CD4-positive, alpha-beta T cell treated with Interferon alpha-2 for 1 hour (primary cell): ENCODE measurements at regions not wholly inside any gene's neighbourhood (a gene's known extent, or its start where the extent isn't known, plus 50 kb on each side); places are given as distances from the start of the nearest gene placed in this dataset.
"Not testable (repeated sequence)": the region's sequence is repeated elsewhere in the genome, so short reads cannot be mapped to it uniquely, and the experiment has no call there.

Experiments used
- DNase-seq, 2 donors: peaks; one replicate each; pipeline ENCODE4 v3.0.0-alpha.2; 2020 to 2022

DNA sequence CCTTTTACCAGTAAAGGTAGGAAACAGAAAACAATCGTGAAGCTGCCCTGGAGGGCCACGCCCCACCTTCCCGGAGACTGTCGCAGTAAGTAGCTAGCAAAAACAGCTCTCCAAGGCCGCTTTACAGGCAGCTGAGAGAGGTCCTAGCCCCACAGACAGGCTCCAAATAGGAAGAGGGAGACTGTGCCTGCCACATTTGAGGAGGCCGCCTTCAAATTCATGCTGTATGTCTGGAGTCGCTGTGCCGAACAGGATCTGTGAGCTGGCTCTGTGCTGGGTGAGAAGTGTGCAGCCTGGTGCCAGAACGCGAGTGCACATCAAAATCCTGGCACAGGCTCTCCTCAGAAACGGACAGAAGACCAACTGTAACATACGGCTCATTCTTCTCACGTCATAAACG, 582.2 kb downstream of the CETN3 start:
- DNase-seq: no peak

DNA sequence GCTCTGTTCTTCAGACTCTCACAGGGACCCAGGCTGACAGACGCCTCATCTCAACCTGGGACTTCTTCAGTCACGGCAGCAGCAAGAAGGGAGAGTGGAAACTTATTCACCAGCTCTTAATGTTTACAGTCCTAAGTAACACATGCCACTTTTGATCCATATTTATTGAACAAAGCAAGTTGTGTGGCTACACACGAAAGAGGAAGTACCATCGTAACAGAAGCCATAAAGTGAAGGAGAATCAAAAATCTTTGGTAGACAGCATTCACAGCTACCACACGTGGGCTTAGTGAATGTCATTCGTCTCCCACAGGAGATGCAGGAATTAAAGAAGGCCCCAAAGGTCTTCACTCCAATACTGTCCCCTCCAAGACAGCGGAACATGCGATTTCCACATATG, 582.6 kb downstream of the CETN3 start:
- no peak for DNase-seq

DNA sequence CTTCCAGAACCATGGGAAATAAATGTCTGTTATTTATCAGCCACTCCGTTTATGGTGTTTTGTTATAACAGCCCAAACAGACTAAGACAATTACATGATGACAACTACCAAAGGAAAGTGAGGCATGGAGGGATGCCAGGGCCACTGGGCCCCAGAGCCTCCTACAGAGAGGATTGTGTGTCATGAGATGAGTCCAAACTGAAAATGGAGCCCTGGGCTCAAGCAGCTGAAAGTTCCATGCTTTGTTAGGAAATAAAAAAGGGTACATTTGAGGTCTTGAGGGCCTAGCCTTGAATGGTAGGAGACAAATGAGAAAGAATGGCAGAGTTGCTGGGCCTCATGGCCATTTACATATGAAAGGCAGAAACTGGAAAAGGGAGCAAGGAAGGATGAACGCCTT, 586.5 kb downstream of the CETN3 start:
- DNase-seq: no peak

DNA sequence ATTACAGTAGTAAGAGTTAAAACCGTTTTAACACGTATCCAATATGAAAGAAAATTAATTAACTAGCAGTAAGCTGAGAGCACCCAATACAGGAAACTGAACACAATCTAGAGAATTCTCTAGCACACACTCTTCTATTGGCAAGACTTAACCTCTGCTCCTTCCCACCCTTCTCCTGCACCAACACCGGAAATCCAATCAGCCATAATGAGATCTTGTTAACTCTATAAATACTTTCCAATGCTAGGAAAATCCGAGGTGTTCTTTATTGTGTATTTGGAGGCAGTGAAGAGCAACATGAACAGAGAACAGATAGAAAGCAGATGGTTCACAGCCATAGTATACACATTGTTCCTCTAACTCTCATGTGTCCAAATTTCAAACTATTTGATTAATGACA, 591.7 kb downstream of the CETN3 start:
- no peak for DNase-seq

DNA sequence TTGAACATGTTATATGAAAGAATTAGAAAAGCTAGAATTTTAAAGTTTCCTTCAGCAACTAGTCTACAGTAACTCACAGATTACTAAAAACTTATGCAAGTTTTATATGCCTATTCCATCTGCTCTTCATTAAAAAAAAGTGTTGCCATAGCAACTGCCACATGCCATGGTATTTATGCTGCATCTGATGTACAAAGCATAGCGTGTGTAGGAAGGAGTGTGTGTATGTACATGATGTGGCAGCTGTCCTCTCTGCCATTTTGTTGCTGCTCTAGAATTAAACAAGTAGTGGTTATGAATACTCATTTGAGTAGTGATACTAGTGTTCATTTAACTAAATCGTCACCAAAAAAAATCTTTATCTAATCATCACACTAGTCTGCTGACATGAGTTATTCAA, 593.5 kb downstream of the CETN3 start:
- DNase-seq: no peak

DNA sequence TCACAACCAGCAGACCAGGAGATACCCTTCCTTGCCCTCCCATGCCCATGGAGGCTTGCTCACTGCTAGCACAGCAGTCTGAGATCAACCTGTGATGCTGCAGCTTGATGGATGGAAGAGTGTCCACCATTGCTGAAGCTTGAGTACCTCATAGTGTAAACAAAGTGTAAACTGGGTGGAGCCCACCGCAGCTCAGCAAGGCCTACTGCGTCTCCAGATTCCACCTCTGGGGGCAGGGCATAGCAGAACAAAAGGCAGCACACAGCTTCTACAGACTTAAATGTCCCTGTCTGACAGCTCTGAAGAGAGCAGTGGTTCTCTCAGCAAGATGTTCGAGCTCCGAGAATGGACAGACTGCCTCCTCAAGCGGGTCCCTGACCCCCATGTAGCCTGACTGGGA, 608.8 kb downstream of the CETN3 start:
- DNase-seq: not testable (repeated sequence)

DNA sequence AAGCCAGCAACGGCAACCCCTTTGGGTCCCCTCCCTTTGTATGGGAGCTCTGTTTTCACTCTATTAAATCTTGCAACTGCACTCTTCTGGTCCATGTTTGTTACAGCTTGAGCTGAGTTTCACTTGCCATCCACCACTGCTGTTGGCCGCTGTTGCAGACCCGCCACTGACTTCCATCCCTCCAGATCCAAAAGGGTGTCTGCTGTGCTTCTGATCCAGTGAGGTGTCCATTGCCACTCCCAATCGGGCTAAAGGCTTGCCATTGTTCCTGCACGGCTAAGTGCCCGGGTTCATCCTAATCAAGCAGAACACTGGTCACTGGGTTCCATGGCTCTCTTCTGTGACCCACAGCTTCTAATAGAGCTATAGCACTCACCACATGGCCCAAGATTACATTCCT, 615.1 kb downstream of the CETN3 start:
- not testable (repeated sequence) for DNase-seq

DNA sequence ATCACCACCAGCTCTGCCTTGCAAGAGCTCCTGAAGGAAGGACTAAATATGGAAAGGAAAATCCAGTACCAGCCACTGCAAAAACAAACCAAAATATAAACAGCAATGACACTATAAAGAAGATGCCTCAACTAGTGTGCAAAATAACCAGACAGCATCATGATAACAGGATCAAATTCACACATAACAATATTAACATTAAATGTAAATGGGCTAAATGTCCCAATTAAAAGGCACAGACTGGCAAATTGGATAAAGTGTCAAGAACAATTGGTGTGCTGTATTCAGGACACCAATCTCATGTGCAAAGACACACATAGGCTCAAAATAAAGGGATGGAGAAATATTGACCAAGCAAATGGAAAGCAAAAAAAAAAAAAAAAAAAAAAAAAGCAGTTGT, 629.8 kb downstream of the CETN3 start:
- DNase-seq: not testable (repeated sequence)

DNA sequence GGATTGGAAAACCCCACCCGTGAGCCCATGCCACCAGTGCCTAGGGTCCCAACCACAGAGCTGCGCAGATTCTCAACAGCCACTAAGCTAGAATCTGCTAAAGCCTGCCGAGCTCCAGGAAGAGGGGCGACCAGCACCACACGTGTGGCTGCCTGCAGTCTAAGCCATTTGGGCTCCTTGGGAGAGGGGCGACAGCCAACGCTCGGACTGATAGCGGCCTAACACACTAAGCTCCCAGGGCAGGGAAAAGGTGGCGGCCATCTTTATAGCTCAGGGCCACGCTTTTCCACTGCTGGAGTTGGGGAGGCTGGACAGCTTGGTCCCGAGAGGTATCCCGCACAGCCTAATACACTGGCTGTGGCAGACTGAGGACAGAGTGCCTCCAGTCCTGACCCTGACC, 631.8 kb downstream of the CETN3 start:
- no peak for DNase-seq

DNA sequence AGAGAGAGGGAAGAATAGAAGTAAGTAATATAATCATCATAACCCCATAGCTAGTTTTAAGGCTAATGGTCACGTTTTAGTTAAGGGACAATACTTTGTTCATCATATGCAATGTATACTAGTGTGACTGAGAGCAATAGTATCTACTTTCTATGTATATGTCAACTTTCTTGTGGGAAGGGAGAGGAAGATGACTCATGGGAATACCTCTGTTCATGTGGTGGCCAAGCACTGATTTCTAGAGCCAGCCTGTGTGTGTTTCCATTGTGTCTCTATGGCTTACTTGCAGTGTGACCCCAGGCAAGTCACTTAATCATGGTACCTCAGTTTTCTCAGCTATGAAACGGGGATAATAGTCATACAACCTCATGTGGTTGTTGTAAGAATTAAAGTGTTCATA, 639.6 kb downstream of the CETN3 start:
- DNase-seq: no peak

DNA sequence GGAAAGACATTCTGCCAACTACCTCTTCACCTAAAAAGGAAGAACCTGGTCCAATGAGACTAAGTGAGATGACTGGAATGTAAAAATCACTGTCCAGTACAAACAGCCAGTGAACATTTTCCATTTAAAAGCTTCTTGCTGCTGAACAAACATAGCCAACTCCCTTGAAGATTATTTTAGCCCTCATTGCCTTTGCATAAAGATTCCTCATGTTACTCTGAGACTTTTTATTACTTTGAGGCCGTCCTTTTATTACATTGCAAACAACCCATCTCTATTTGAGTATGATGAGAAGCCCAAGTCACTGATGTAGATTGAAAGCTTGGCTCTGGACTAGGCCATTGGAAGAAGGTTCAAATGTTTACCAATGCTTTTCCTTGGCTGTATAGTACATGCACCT, 649.8 kb downstream of the CETN3 start:
- DNase-seq: no peak

DNA sequence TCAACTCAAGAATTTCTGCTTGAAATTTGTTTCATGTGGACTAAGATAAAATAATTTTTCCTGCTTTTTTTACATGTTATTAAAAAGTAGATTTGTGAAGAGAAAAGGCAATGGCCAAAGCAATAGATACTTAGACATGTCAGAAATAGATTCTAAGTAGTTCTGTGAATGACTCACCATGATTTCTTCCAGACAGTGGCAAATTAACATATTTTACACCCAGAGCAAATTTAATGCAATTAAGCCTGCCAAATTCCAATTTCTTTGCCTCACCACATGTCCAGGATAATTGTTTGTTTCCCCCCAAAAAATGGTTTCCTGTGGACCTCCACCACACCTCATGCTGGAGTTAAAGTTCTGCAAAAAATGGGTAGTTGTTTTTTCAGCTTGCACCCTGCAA, 651.4 kb downstream of the CETN3 start:
- no peak for DNase-seq

DNA sequence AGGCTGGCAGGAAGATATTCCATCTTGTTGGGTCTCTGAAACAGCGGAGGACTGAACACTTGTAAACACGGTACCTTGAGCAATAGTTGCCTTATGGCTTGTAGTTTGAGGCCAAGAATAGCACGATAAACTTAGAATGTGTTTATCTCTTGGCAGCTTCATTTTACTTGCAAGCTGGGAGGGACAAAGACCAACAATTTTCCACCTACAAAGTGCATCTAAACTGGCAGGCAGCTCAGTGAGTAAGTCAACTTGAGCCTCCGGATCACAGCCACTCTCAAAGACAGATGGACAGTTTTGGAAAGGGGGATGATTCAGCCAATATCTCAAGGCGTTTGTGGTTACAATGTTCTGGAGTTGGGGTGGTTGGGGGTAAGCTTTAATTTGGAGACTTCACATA, 652.6 kb downstream of the CETN3 start:
- no peak for DNase-seq

DNA sequence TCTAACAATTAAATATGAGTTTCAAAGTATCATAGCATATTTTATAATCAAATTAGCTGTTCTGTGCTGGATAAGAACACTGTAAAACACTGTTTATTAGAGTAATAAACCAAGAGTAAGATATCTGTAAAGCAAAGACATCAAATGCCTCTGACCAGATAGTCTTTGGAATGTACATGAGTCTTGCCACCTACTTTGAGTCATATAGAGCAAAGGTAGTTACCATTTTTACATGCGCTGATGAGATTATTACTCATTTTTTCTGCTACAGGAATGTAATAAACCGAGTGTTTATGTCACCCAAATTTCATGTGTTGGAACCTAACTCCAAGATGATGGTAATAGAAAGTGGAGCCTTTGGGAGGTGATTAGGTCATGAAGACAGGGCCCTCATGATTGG, 654.5 kb downstream of the CETN3 start:
- DNase-seq: no peak

DNA sequence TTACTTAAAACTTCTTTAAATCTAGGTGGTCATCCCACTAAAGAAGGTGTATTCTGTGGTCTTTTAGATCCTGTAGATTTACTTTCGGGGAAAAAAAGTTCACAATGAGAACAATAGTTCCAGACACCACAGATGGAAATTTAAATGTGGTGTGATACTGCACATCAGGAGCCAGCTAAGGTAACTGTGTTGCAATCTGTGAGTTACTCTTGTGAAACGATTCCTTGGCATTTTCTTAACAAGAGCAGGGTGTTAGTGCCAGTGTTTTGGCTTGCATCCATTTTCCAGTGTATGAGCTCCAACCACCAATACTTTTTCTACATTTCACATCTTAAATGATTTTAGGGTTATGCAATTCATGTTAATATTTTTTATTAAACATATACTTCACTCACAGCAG, 674.5 kb downstream of the CETN3 start:
- no peak for DNase-seq

DNA sequence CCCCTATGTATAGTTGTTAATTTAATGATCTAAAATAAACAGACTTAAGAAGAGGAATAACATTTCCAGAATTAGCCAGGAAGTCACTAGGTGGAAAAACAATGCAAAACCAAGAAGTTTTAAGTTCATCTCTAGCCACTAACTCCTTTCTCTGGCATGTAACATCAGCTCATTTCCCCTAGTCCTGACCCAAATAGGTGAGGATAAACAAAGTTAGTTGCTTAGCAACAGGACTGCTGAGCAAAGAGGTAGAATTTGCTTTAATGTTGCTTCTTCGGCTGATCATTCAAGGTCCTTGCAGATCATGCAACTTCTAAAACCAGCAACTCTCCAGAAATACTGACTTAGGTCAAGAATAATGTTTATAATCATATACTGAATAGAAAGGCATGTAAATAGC, 675.8 kb downstream of the CETN3 start:
- no peak for DNase-seq

DNA sequence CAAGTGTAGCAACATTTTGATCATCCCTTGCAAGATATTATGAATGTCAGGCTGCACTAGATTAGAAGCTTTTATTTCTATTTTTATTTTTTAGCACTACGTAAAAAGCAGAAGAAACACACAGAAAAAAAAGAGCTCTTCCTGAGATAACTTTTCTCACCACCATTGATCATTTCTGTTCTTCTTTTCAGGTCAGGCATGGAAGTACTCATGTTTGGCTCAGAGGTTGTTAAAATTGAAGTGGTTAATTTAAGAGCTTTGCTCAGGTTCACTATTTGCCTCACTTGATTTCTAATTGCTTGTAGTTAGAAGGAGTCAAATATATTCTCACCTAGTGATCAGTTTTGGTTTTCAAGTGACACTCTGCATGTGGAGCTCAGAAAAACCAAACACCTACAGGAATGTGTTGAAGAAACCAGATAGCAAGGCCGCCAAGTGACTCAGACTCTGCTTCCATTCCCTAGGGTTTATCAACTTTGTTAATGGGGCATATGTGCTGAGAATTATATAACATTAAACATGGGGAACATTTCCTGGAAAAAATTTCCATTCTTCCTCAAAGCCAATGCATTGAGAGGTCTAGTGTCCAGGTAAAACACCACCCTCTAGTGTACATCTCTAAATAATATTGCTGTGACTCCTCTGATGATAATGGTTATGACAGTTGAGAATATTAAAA, 679.8 kb downstream of the CETN3 start:
- DNase-seq: no peak

DNA sequence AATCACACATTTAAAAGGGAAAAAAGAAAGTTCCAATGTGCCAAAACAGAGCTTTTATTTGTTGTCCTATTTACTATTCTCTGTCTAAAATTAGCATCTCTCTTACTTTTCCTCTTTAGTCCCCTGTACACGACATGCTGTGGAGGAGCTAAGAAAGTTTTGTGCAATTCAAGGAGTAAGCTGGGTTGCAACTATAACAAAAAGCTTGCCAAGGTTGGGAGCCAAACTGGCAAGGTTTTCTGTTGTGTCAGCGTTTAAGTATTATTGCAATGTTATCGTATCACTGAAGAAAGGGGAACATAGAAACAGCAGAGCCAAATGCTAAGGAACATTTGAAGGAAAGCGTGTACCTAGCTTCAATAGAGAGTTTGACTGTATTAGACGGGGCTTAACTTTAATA, 680.8 kb downstream of the CETN3 start:
- no peak for DNase-seq

DNA sequence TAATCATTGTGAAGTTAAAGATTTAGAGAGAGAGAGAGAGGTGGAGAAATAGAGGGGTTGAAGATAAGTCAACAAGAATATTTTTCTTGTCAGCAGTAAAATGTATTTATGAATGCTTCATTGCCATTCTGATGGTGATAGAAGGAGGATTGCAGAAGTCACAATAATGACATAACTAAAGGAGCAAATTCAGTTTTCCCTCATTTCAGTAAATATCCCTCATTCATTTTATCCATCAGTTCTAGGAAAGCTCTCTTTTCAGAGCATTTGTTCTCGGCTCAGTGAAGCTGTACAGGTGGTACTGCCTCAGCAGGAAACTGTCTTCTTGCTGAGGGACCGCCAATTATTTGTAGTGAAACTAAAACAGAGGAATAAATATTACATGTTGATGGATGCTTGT, 681.4 kb downstream of the CETN3 start:
- DNase-seq: no peak

DNA sequence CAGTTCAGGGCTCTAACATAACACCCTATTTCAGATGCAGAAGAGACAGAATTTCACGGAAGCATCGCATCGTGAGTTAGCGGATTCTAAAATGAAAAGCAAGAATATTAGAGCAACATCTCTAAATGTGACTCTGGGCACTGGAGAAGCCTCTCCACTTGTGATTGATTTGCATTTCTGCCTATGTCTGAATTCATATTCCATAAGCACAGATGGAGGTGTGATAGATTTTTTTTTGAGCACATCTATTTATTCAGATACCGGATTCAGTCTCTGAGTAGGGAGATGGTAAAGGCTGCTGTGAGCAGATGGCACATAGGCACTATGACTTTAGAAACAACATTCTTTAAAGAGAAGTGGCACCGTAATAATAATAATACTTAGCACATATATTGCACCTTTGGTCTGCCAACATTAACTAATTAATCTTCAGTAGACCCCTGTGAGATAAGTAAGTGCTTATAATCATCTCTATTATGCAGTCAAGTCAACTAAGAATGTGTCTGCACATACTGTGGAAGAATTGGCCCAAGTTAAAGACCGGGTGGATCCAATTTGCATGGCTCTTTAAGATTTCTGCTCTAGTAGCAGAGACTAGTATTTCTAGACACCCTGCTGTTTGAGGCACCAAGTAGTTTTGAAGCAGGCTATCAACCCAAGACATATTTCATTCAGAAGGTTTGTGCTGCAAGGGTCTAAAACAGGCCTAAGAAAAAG, 685.0 kb downstream of the CETN3 start:
- DNase-seq: no peak

DNA sequence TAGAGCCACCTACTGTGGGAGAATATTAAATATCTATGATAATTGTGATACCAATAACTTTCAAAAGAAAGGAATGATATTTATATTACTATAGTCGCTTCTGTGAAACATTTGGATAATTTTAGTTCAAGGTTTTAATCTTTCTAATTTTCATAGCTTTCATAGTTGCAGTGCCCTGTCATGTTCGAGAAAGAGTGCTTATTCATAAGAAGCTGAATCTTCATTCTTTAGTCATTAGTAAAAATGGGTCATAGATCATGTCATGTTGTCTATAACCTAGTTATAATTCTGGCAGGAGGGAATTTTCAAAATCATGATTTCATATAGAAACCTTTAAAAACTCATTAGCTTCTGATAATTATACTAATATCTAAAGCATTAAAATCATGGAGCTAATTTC, 685.6 kb downstream of the CETN3 start:
- no peak for DNase-seq

DNA sequence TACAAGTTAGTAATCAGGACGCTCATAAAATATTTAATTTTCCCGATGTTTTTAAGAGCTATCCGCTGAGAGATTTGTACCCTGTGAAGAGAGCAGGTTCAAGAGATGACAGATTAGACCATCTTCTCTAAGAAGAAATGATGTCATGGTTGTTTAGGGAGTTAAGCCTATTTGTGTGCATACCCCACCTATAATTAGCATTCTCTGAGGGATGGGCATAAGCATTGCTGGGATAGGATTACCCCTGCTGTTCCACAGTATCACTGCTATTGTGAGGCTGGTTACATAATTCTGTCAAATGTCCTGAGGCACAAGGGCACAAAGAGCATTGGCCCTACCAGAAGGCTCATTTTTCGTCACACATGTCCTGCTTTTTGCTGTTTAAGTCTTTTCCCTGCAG, 687.0 kb downstream of the CETN3 start:
- DNase-seq: no peak

DNA sequence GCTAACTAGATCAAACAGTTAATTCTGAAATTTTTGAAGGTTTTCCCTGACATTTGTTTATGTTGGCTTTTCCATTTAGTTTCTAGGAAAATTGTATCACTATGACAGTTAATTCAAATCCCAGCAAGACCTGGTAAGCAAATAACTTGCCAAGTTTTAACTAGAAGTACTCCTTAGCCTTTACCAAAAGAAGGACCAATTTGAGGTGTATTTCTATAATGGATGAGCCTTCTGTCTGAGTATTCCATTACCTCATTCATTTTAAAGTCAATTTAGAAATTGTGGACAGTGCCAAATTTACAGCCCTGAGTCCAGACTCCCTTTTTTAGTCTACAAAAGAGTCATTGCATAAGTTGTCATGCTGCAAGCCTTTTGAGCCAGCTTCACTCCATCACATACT, 687.6 kb downstream of the CETN3 start:
- DNase-seq: no peak

DNA sequence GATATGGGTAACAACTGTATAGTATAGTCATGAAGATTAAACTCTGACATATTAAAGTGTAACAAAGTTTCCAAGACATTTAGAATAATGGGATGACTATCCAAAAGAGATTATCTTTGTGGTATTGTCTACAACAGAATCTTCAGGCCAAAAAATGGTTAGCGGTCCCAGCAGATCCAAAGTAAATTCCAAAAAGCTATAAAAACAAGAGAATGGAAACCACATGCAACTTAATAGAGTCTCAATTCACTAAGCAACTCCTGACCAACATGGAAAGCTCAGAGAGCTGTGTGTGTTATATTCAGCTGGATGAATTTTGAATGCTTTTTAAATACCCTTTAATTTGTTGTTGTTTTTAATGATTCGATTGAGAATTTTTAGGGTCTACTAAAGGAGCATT, 688.2 kb downstream of the CETN3 start:
- no peak for DNase-seq

DNA sequence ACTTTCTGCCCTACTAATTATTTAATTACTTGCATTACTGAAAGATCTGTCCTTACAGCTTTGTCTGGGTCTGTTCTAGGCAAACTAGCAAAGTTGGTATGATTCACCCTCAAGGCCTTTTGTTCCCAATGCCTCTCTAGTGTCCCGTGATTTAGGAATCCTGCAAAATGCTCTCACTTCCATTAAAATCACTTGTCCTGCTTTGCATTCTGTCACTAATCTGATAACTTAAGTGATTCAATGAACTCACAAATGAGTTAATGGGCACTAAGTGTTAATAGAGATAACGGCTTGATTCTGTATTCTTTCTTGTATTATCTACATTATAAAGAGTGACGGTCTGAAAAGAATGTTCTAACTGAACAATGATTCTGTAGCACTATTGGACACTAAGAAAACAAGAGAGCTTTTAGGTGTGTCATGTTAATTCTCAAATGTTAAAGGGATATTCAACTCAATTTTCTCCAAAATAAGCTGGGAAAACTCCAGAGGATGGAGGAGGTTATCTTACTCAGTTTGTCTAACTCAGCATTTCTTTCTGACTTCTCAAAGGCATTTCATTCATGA, 697.3 kb downstream of the CETN3 start:
- DNase-seq: no peak
